ENCODE measurements at regions not wholly inside any gene's neighbourhood (a gene's known extent, or its start where the extent isn't known, plus 50 kb on each side); places are given as distances from the start of the nearest gene placed in this dataset.

GRCh38 chr2:16268301-16269000 lies 328.1 kb downstream of the MYCN start:
- DNase-seq, result no peak

GRCh38 chr2:16266571-16266970 lies 326.2 kb downstream of the MYCN start:
- no peak for DNase-seq

DNA sequence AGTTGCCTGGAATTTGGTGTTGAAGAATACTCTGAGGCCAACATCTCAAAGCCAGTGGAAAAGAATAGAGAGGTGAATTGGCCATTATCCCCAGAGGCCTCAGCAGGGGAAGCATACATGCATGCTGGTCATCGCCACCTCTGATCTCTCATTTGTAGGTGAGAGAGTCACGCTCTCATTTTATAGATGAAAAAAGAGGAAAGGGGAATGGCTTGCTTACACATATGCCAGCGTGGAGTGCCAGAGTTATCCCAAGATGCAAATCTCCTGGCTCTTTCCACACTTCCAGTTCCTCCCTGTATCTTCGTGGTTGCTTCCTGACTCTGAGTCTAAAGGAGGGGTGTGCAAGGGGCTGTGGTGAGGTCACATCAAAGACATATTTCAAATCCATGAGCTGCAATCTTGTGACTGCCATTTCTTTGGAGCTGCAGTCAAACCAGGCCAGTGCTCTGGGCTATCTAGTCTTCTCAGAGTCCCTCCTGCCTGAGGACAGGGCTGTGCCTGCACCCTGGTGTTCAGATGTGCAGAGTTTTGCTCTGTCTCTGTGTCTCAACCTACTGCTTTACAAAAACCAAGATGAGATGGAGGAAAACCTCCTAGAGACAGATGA lies 324.7 kb downstream of the MYCN start:
- DNase-seq, result no peak

DNA sequence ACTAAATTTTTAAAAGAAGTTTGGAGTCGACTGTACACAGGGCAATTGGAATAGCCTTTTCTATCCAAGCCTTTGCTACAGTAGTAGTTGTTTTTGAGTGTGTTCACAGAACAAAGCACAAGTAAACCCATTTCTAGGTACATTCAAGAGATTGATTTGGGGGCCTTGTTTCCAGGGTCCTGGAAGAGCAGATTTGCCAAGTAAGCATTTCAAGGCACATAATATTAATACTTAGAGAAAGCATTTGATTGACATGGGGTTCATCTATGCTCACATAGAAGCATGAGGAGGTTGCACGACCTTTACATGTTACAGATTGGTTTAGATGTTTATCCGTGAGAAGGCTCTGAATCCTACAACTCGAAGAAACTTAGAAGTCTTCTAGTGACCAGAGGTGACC lies 324.1 kb downstream of the MYCN start:
- DNase-seq, result no peak

GRCh38 chr2:16263241-16263890 lies 323.0 kb downstream of the MYCN start:
- DNase-seq, result no peak

DNA sequence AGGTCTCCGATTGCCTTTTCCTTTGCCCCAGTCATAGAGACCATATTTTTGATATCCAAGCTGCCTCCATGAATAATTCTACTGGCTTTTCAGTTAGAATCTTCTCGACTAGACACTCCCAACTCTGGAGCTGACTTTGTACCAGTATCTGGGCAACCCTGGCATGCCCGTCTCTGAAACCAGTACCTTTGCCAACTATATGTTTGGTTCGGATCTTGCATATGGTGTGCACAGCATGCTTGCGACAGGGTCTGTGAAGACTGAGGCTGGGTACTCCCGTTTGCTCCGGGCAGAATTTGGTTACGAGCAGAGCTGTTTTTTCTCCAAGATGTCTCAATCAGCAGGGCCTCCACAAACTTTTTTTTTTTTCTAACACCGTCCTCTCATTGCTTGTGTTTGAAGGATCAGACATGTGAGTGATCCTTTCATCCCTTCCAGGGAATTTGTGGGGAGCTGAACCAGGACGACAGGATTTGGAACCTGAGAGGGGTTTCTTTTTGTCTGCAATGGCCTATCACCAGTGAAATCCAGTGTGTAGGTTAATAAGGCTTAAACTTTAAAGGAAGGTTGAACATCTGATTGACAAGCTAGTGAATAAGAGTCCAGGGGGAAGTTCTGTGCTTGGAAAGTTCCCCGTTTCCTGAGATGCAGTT lies 322.3 kb downstream of the MYCN start:
- no peak for DNase-seq

DNA sequence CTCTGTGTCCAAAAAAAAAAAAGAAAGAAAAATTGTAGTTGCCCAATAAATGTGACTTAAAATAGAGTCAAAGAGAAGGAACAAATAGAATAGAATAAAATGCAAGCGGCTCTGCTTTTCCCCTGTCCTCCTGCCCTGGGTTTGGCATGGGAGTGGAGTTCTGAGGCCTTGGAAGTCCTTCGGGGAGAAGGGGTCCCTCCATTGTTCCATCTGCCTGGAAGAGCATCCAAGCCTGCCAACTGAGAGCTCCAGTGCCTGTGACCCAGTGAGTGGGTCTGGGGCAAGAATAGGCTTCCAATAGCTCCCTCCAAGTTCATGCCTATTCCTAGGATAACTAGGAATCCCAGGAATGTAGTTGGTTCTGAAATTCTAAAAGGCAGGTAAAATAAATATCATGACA lies 321.4 kb downstream of the MYCN start:
- no peak for DNase-seq

- no peak for DNase-seq
Measured at GRCh38 chr2:16261071-16261470, 320.7 kb downstream of the MYCN start.

- no peak for DNase-seq
Measured at GRCh38 chr2:16260041-16260830, 319.9 kb downstream of the MYCN start.

DNA sequence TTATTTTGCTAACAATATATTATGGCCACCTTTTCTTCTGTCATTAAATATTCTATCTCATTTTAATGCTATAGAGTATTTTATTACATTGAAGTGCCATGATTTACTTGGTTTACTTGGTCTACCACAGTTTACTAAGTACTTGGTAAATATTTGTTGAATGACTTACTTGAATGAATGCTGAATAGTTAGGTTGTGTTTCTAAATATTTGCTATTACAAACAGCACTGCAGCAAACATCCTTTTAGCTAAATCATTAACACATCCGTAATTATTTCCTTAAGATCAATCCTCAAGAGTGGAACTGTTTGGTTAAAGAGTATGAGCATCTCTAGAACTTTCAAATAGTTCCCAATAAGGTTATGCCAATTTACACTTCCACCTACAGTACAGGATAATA lies 318.7 kb downstream of the MYCN start:
- no peak for DNase-seq

- no peak for DNase-seq
Measured at GRCh38 chr2:16258350-16258749, 318.0 kb downstream of the MYCN start.

GRCh38 chr2:16257322-16258028 lies 317.1 kb downstream of the MYCN start:
- DNase-seq, result no peak

DNA sequence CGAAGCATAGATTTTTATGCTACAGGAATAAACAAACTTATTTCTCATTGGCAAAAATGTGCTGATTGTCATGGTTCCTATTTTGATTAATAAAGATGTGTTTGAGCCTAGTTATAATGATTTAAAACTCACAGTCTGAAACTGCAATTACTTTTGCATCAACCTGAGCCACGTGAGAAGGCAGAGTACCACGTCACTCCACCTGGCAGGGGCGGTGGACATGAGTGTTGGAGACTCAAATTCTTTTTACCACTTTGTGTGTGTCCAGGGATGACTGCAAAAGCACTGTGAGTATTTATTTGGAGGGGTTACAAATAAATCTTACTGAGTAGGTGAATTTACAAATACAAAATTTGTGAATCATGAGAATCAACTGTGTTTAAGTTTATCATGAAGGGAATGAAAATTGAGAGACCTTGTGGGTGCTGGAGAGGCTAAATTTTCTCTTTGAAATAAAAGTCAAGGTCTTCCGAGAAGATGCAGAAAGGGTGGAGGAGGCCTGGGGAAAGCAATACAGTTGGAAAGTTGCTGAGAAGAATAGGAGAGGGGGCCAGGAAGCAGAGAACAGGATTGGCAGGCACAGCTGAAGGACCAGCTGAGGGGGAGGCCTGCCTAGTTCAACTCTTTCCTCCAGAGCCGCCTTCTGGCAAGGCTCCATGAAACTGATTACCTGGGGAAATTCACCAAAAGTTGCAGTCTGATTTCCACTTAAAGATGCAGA lies 316.4 kb downstream of the MYCN start:
- no peak for DNase-seq

GRCh38 chr2:16255120-16255519 lies 314.8 kb downstream of the MYCN start:
- DNase-seq, result no peak

DNA sequence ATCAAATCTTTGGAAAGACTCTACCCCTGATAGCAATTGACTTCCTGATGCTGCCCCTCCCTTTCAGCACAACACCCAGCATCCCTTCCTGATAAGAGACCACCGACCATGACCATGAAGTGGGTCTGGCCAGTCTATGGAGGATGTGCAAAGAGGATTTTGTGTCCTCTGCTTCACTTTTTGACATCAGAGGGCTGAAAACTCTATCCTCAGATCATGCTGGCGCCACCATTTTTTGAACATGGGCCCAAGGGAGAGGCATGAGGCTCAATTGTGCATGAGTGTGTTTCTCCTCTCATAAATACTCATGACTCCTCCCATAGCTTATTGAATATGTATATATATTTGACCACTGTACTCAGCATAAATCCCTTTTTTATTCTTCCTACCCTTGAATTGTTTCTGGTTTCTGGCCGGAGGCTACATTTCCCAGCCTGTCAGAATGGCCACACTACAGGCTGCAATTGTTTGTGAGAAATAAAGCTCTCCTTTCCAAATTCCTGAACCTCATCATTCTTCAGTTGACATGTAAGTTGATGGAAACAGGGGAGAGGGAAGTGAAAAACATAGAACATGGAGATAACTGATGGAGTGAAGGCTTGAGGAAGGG lies 314.1 kb downstream of the MYCN start:
- no peak for DNase-seq

- no peak for DNase-seq
Measured at GRCh38 chr2:16253291-16253690, 312.9 kb downstream of the MYCN start.

- no peak for DNase-seq
Measured at GRCh38 chr2:16252891-16253290, 312.5 kb downstream of the MYCN start.

GRCh38 chr2:16252251-16252650 lies 311.9 kb downstream of the MYCN start:
- DNase-seq, result no peak

- DNase-seq, result no peak
Measured at GRCh38 chr2:16251511-16252225, 311.3 kb downstream of the MYCN start.

- DNase-seq, result no peak
Measured at GRCh38 chr2:16250886-16251285, 310.5 kb downstream of the MYCN start.

GRCh38 chr2:16250466-16250865 lies 310.1 kb downstream of the MYCN start:
- DNase-seq, result no peak

Measured in CD4-positive, alpha-beta T cell treated with Interferon alpha-2 for 1 hour (primary cell).